ENCODE measurements at regions not wholly inside any gene's neighbourhood (a gene's known extent, or its start where the extent isn't known, plus 50 kb on each side); places are given as distances from the start of the nearest gene placed in this dataset.

- Histone ChIP-seq H3K27me3 (no peaks in the 10 kb centered on the region), H3K36me3 (no peaks in the 10 kb centered on the region), H3K27ac (no peak overlapping the region), H3K4me3 (no peak overlapping the region), H3K4me1 (no peaks in the 10 kb centered on the region), H3K9me3 (no peaks in the 10 kb centered on the region)
- WGBS, 2 donors: 87 to 92% methylated on average over 5 of the region's 5 CpGs
- DNase-seq (no peak), ATAC-seq (no peak)
- TF ChIP-seq CTCF (IDR thresholded peaks at IDR 0.05): no peak
- intact Hi-C loops (cut with DNase I): no loop called here
Measured at GRCh38 chr5:92494508-92494907, 1086.5 kb downstream of the NR2F1-AS1 start.

- intact Hi-C loops (cut with DNase I): no loop called here
- WGBS, 2 donors: 16 to 18% methylated on average over 3 of the region's 3 CpGs
- Histone ChIP-seq H3K27ac (no peak overlapping the region), H3K27me3 (no peaks in the 10 kb centered on the region), H3K4me3 (no peak overlapping the region), H3K36me3 (no peaks in the 10 kb centered on the region), H3K4me1 (no peaks in the 10 kb centered on the region), H3K9me3 (no peaks in the 10 kb centered on the region)
- ATAC-seq (no peak), DNase-seq (no peak)
- no peak for TF ChIP-seq CTCF (IDR thresholded peaks at IDR 0.05)
Measured at GRCh38 chr5:92492908-92493307, 1088.1 kb downstream of the NR2F1-AS1 start.

GRCh38 chr5:92484484-92484883 is 1096.5 kb downstream of the NR2F1-AS1 start:
- no peak overlapping the region for H3K27ac ChIP-seq
- no peak overlapping the region for H3K4me3 ChIP-seq
- no peak for DNase-seq
- ATAC-seq: no peak
- no peaks in the 10 kb centered on the region for H3K27me3 ChIP-seq
- H3K36me3 ChIP-seq: no peaks in the 10 kb centered on the region
- intact Hi-C loops (cut with DNase I): no loop called here
- TF ChIP-seq CTCF (IDR thresholded peaks at IDR 0.05): no peak
- no peaks in the 10 kb centered on the region for H3K4me1 ChIP-seq
- H3K9me3 ChIP-seq: peaks cover 0 to 10% (median 0%) of the 10 kb centered on the region in 11 donors

GRCh38 chr5:92472981-92473566 is 1090.0 kb upstream of the ARRDC3 start:
- ATAC-seq (no peak), DNase-seq (no peak)
- H3K27ac ChIP-seq: no peak overlapping the region
- WGBS, 2 donors: 60 to 73% methylated on average over 1 of the region's 1 CpG
- peaks cover 0 to 27% (median 12%) of the 10 kb centered on the region in 11 donors for H3K9me3 ChIP-seq
- H3K4me3 ChIP-seq: no peak overlapping the region
- no peak for TF ChIP-seq CTCF (IDR thresholded peaks at IDR 0.05)
- no peaks in the 10 kb centered on the region for H3K36me3 ChIP-seq
- no peaks in the 10 kb centered on the region for H3K27me3 ChIP-seq
- H3K4me1 ChIP-seq: no peaks in the 10 kb centered on the region
- intact Hi-C loops (cut with DNase I): no loop called here

All from heart right ventricle (tissue), 16 donors.